ENCODE measurements at regions not wholly inside any gene's neighbourhood (a gene's known extent, or its start where the extent isn't known, plus 50 kb on each side); places are given as distances from the start of the nearest gene placed in this dataset.

GRCh38 chr9:126114409-126114760 is 212.2 kb upstream of the MVB12B start:
- TF ChIP-seq EZH2 (IDR thresholded peaks at IDR 0.05; ENCODE audit: low read length): no peak
- TF ChIP-seq, protein P1, sequence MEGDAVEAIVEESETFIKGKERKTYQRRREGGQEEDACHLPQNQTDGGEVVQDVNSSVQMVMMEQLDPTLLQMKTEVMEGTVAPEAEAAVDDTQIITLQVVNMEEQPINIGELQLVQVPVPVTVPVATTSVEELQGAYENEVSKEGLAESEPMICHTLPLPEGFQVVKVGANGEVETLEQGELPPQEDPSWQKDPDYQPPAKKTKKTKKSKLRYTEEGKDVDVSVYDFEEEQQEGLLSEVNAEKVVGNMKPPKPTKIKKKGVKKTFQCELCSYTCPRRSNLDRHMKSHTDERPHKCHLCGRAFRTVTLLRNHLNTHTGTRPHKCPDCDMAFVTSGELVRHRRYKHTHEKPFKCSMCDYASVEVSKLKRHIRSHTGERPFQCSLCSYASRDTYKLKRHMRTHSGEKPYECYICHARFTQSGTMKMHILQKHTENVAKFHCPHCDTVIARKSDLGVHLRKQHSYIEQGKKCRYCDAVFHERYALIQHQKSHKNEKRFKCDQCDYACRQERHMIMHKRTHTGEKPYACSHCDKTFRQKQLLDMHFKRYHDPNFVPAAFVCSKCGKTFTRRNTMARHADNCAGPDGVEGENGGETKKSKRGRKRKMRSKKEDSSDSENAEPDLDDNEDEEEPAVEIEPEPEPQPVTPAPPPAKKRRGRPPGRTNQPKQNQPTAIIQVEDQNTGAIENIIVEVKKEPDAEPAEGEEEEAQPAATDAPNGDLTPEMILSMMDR (optimal IDR thresholded peaks at IDR 0.05 in 1 of 3, IDR thresholded peaks at IDR 0.05 in 1 of 3, conservative IDR thresholded peaks at IDR 0.05 in 1 of 3; ENCODE audit: extremely low read depth in 1 of 3, insufficient read depth in 2 of 3, low read length in 3 of 3): no peak
- no peak for DNase-seq (ENCODE audit: low read depth, low spot score)
- H3K9me3 ChIP-seq (ENCODE audit: control insufficient read depth, low read depth, low read length): no peaks in the 10 kb centered on the region
- no peak overlapping the region for H3K4me2 ChIP-seq (ENCODE audit: control insufficient read depth, extremely low read depth, insufficient read depth, low read depth, low read length)
- H3K79me2 ChIP-seq (ENCODE audit: control insufficient read depth, insufficient read depth, low read length): no peaks in the 10 kb centered on the region
- no peak for FAIRE-seq
- no peak overlapping the region for H3K4me3 ChIP-seq (ENCODE audit: control insufficient read depth in 2 of 3, extremely low read depth in 1 of 3, insufficient read depth in 2 of 3, low read depth in 1 of 3, low read length in 3 of 3)
- H2AFZ ChIP-seq (ENCODE audit: control insufficient read depth, low read length): no peak overlapping the region
- no peak overlapping the region for H3K27ac ChIP-seq (ENCODE audit: control insufficient read depth, insufficient read depth, low read length)
- H3K27me3 ChIP-seq (ENCODE audit: control insufficient read depth, extremely low read depth, insufficient read depth, low read length): peaks cover 12% of the 10 kb centered on the region
- H3K9me1 ChIP-seq (ENCODE audit: control insufficient read depth, extremely low read depth, insufficient read depth, low read length): no peaks in the 10 kb centered on the region
- H3K36me3 ChIP-seq (ENCODE audit: control insufficient read depth in 2 of 2, extremely low read depth in 1 of 2, insufficient read depth in 2 of 2, low read length in 2 of 2): no peaks in the 10 kb centered on the region
- H3K9ac ChIP-seq (ENCODE audit: control insufficient read depth, extremely low read depth, insufficient read depth, low read length): no peak overlapping the region
- no peaks in the 10 kb centered on the region for H4K20me1 ChIP-seq (ENCODE audit: control insufficient read depth, extremely low read depth, insufficient read depth, low read length)
- H3K4me1 ChIP-seq (ENCODE audit: control insufficient read depth, extremely low read depth, insufficient read depth, low read length): no peaks in the 10 kb centered on the region
- dilution Hi-C loops (cut with MboI; ENCODE audit: extremely low pct_ligation_motif_present, low sequenced_read_pairs): no loop called here

DNA sequence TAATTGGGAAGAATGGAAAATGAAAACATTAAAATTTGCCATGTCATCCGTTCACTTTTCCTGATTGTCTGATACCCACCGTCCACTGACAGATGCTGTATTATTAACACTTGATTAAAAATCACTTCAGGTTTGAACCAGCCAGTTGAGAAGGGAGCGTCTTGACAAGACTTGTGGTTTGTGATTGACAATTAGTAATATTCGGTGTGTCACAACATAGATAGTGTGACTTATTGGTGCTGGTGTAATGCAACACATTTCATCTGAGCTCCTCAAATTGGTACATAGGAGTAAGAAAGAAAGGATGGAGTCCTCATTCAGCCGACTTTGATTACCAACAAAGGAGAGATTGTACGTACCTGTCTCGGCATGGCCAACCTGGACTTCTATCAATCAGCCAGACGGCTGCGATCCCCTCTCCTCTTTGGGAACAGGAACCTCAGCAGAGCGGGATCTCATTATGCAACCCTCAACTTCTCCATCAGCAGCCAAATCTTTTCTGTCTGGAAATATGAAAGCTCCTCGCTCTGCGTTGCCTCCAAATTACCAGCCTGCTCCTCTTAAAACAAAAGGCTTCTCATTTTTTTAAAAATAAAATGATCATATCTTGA is 211.7 kb upstream of the MVB12B start:
- no peak overlapping the region for H3K27ac ChIP-seq (ENCODE audit: control insufficient read depth, insufficient read depth, low read length)
- H3K27me3 ChIP-seq (ENCODE audit: control insufficient read depth, extremely low read depth, insufficient read depth, low read length): peaks cover 12% of the 10 kb centered on the region
- H2AFZ ChIP-seq (ENCODE audit: control insufficient read depth, low read length): no peak overlapping the region
- no peak overlapping the region for H3K4me2 ChIP-seq (ENCODE audit: control insufficient read depth, extremely low read depth, insufficient read depth, low read depth, low read length)
- H3K4me1 ChIP-seq (ENCODE audit: control insufficient read depth, extremely low read depth, insufficient read depth, low read length): no peaks in the 10 kb centered on the region
- dilution Hi-C loops (cut with MboI; ENCODE audit: extremely low pct_ligation_motif_present, low sequenced_read_pairs): no loop called here
- no peaks in the 10 kb centered on the region for H3K79me2 ChIP-seq (ENCODE audit: control insufficient read depth, insufficient read depth, low read length)
- TF ChIP-seq, protein P1 (optimal IDR thresholded peaks at IDR 0.05 in 1 of 3, IDR thresholded peaks at IDR 0.05 in 1 of 3, conservative IDR thresholded peaks at IDR 0.05 in 1 of 3; ENCODE audit: extremely low read depth in 1 of 3, insufficient read depth in 2 of 3, low read length in 3 of 3): no peak
- no peak for TF ChIP-seq EZH2 (IDR thresholded peaks at IDR 0.05; ENCODE audit: low read length)
- no peaks in the 10 kb centered on the region for H3K9me3 ChIP-seq (ENCODE audit: control insufficient read depth, low read depth, low read length)
- no peaks in the 10 kb centered on the region for H4K20me1 ChIP-seq (ENCODE audit: control insufficient read depth, extremely low read depth, insufficient read depth, low read length)
- H3K36me3 ChIP-seq (ENCODE audit: control insufficient read depth in 2 of 2, extremely low read depth in 1 of 2, insufficient read depth in 2 of 2, low read length in 2 of 2): no peaks in the 10 kb centered on the region
- H3K4me3 ChIP-seq (ENCODE audit: control insufficient read depth in 2 of 3, extremely low read depth in 1 of 3, insufficient read depth in 2 of 3, low read depth in 1 of 3, low read length in 3 of 3): no peak overlapping the region
- H3K9ac ChIP-seq (ENCODE audit: control insufficient read depth, extremely low read depth, insufficient read depth, low read length): no peak overlapping the region
- DNase-seq (ENCODE audit: low read depth, low spot score) (no peak), FAIRE-seq (no peak)
- no peaks in the 10 kb centered on the region for H3K9me1 ChIP-seq (ENCODE audit: control insufficient read depth, extremely low read depth, insufficient read depth, low read length)
